Gastroesophageal sphincter (tissue), 4 donors: ENCODE measurements at regions not wholly inside any gene's neighbourhood (a gene's known extent, or its start where the extent isn't known, plus 50 kb on each side); places are given as distances from the start of the nearest gene placed in this dataset.

Experiments
- ATAC-seq: fragments of 150-250 bp; one replicate; pipeline ENCODE4 v1.9.1; 2016; ENCODE audit warnings: mild to moderate bottlenecking, moderate library complexity
- H3K27ac ChIP-seq, 4 donors: fragments of 200-600 bp; sonication (generic) in 3 of 4; 1 replicate in 3 of 4; 2 replicates in 1 of 4; pipeline ENCODE4 v1.5.1; 2016 to 2019
- H3K27me3 ChIP-seq: fragments of 200-600 bp; sonication (generic); one replicate; pipeline ENCODE4 v1.5.1; 2019
- H3K36me3 ChIP-seq, 2 donors: fragments of 200-600 bp; sonication (generic); one replicate each; pipeline ENCODE4 v1.5.1; 2019; ENCODE audit warnings: control low read depth in 1 of 2
- H3K4me1 ChIP-seq, 3 donors: fragments of 200-600 bp; sonication (generic); 1 replicate in 2 of 3; 2 replicates in 1 of 3; pipeline ENCODE4 v1.5.1; 2016 to 2019; ENCODE audit warnings: control low read depth in 2 of 3
- H3K4me3 ChIP-seq, 2 donors: fragments of 200-600 bp; sonication (generic); one replicate each; pipeline ENCODE4 v1.5.1; 2019; ENCODE audit warnings: mild to moderate bottlenecking in 1 of 2, moderate library complexity in 1 of 2
- H3K9me3 ChIP-seq, 3 donors: fragments of 200-600 bp; sonication (generic); one replicate each; pipeline ENCODE4 v1.5.1; 2017 to 2019; ENCODE audit warnings: control low read depth in 2 of 3
- CTCF ChIP-seq, 4 experiments: fragments of 200-600 bp in 2 of 4; fragments of 450-650 bp in 2 of 4; sonication (generic) in 1 of 4; IDR thresholded peaks; one replicate each; pipeline ENCODE4 v1.5.1; 2017 to 2019; ENCODE audit warnings: antibody characterized with exemption in 4 of 4, mild to moderate bottlenecking in 2 of 4, moderate library complexity in 2 of 4
- EP300 ChIP-seq: sonication (generic); formaldehyde crosslinking; IDR thresholded peaks from one replicate; pipeline ENCODE4 v1.6.1; 2017; ENCODE audit warnings: antibody characterized with exemption, mild to moderate bottlenecking
- POLR2A ChIP-seq, 2 donors: fragments of 450-650 bp; IDR thresholded peaks; one replicate each; pipeline ENCODE4 v1.6.1; 2017; ENCODE audit warnings: antibody characterized with exemption in 2 of 2, mild to moderate bottlenecking in 2 of 2, moderate library complexity in 1 of 2
- POLR2AphosphoS5 ChIP-seq: sonication (generic); formaldehyde crosslinking; IDR thresholded peaks from one replicate; pipeline ENCODE4 v1.6.1; 2017; ENCODE audit warnings: antibody characterized with exemption
- WGBS, 2 donors: methylation state at CpG; one replicate each; pipeline ENCODE4 v1.1.5; 2018; ENCODE audit warnings: low coverage in 1 of 2; 5-methylcytosine and 5-hydroxymethylcytosine counted together

- Histone ChIP-seq H3K27ac (peak overlapping the region in 3 of 4 donors; percentile 22 to 55 (median 40)), H3K9me3 (no peaks in the 10 kb centered on the region), H3K4me1 (peaks cover 0 to 7% (median 0%) of the 10 kb centered on the region in 3 donors), H3K27me3 (no peaks in the 10 kb centered on the region), H3K4me3 (peak overlapping the region in 1 of 2 donors; percentile 18), H3K36me3 (no peaks in the 10 kb centered on the region)
- ATAC-seq: no peak
- WGBS, 2 donors: 50 to 52% methylated on average over 8 of the region's 8 CpGs
- TF ChIP-seq EP300 (no peak), CTCF (IDR thresholded peaks at IDR 0.05) (no peak), POLR2AphosphoS5 (no peak), POLR2A (IDR thresholded peaks at IDR 0.05) (no peak)
Observed at GRCh38 chr10:63799521-63800300, 278.5 kb downstream of the REEP3 start.

DNA sequence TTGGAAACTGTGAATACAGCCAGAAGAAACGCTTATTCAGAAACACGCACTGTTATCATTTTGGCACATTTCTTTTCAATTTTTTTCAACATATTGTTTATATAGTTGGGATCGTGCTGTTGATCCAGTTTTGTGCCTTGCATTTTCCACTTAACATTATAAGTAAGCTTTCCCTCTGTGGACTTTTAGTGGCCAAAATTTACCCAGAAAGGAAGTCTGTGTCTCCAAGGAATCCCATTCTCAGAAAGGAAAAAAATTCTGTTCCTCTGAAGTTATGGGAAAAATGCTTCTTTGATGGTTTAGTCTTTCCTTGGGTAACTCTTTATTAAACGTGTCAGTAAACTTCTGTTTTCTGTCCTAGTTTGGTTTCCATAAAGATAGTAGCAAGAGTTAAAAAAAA, 280.0 kb downstream of the REEP3 start:
- Histone ChIP-seq H3K9me3 (no peaks in the 10 kb centered on the region), H3K4me3 (no peak overlapping the region), H3K27ac (no peak overlapping the region), H3K36me3 (no peaks in the 10 kb centered on the region), H3K4me1 (peaks cover 0 to 7% (median 0%) of the 10 kb centered on the region in 3 donors), H3K27me3 (no peaks in the 10 kb centered on the region)
- no peak for TF ChIP-seq EP300
- no peak for TF ChIP-seq POLR2A (IDR thresholded peaks at IDR 0.05)
- TF ChIP-seq POLR2AphosphoS5: no peak
- no peak for TF ChIP-seq CTCF (IDR thresholded peaks at IDR 0.05)
- ATAC-seq: no peak
- WGBS, 2 donors: 6 to 25% methylated on average over 4 of the region's 4 CpGs

GRCh38 chr10:63806330-63806729, 285.1 kb downstream of the REEP3 start:
- H3K9me3 ChIP-seq: peaks cover 0 to 12% (median 0%) of the 10 kb centered on the region in 3 donors
- no peak for ATAC-seq
- no peak overlapping the region for H3K27ac ChIP-seq
- H3K36me3 ChIP-seq: no peaks in the 10 kb centered on the region
- H3K4me3 ChIP-seq: no peak overlapping the region
- TF ChIP-seq CTCF (IDR thresholded peaks at IDR 0.05): no peak
- TF ChIP-seq EP300: no peak
- no peak for TF ChIP-seq POLR2A (IDR thresholded peaks at IDR 0.05)
- no peaks in the 10 kb centered on the region for H3K4me1 ChIP-seq
- no peaks in the 10 kb centered on the region for H3K27me3 ChIP-seq
- WGBS, 2 donors: 16 to 35% methylated on average over 2 of the region's 2 CpGs

- ATAC-seq: no peak
- Histone ChIP-seq H3K27ac (no peak overlapping the region), H3K27me3 (no peaks in the 10 kb centered on the region), H3K36me3 (no peaks in the 10 kb centered on the region), H3K4me1 (no peaks in the 10 kb centered on the region), H3K9me3 (peaks cover 0 to 8% (median 0%) of the 10 kb centered on the region in 3 donors), H3K4me3 (no peak overlapping the region)
- WGBS, 2 donors: 60% methylated on average over 1 of the region's 2 CpGs
- no peak for TF ChIP-seq EP300
- no peak for TF ChIP-seq POLR2A (IDR thresholded peaks at IDR 0.05)
- TF ChIP-seq CTCF (IDR thresholded peaks at IDR 0.05): no peak
- TF ChIP-seq POLR2AphosphoS5: no peak
Observed at GRCh38 chr10:63812501-63812900, 291.3 kb downstream of the REEP3 start.

GRCh38 chr10:63819753-63820329, 298.6 kb downstream of the REEP3 start:
- no peak overlapping the region for H3K27ac ChIP-seq
- no peaks in the 10 kb centered on the region for H3K4me1 ChIP-seq
- no peak for ATAC-seq
- H3K27me3 ChIP-seq: no peaks in the 10 kb centered on the region
- no peaks in the 10 kb centered on the region for H3K36me3 ChIP-seq
- peaks cover 0 to 19% (median 0%) of the 10 kb centered on the region in 3 donors for H3K9me3 ChIP-seq
- TF ChIP-seq CTCF (IDR thresholded peaks at IDR 0.05) (peak; percentile 65 to 75 (median 66)), POLR2A (IDR thresholded peaks at IDR 0.05) (no peak)
- WGBS, 2 donors: 3 to 4% methylated on average over 3 of the region's 3 CpGs
- H3K4me3 ChIP-seq: no peak overlapping the region
